ENCODE measurements at regions not wholly inside any gene's neighbourhood (a gene's known extent, or its start where the extent isn't known, plus 50 kb on each side); places are given as distances from the start of the nearest gene placed in this dataset.

DNA sequence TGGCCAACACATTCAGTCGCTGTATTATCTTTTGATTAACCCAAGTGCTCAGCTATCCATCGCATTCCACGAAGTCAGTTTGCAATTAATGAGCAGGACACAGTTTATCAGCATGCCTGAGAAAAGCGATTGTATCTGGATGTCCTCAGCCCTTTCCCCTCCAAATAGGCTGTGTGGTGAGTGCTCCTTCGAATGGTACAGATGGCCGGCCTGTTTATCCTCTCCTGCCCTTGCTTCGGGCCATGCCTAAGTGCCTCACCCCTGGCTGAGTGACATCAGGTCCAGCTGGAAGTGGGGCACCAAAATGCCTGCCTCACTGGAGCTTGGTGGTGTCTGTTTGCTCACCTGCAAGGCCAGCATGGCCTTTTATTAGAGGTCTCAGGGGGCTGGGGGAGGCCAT is 317.3 kb downstream of the GADD45G start:
- Histone ChIP-seq H3K27ac (ENCODE audit: low read depth in 1 of 2, low read length in 2 of 2) (no peak overlapping the region), H3K4me1 (ENCODE audit: insufficient read depth, low read length) (peaks cover 8% of the 10 kb centered on the region), H3K9me3 (ENCODE audit: control insufficient read depth in 1 of 2, insufficient read depth in 1 of 2, low read length in 2 of 2) (no peaks in the 10 kb centered on the region), H3K27me3 (ENCODE audit: control insufficient read depth in 1 of 2, insufficient read depth in 2 of 2, low read length in 2 of 2) (peaks cover 0 to 3% of the 10 kb centered on the region in 2 experiments), H3K4me3 (ENCODE audit: low read length) (no peak overlapping the region), H3K36me3 (ENCODE audit: insufficient read depth, low read length) (no peaks in the 10 kb centered on the region)
- no peaks in the 10 kb centered on the region for H3K36me3 Mint-ChIP-seq (ENCODE audit: low read depth)
- H3K4me3 Mint-ChIP-seq, result no peak overlapping the region
- TF ChIP-seq, protein P1, sequence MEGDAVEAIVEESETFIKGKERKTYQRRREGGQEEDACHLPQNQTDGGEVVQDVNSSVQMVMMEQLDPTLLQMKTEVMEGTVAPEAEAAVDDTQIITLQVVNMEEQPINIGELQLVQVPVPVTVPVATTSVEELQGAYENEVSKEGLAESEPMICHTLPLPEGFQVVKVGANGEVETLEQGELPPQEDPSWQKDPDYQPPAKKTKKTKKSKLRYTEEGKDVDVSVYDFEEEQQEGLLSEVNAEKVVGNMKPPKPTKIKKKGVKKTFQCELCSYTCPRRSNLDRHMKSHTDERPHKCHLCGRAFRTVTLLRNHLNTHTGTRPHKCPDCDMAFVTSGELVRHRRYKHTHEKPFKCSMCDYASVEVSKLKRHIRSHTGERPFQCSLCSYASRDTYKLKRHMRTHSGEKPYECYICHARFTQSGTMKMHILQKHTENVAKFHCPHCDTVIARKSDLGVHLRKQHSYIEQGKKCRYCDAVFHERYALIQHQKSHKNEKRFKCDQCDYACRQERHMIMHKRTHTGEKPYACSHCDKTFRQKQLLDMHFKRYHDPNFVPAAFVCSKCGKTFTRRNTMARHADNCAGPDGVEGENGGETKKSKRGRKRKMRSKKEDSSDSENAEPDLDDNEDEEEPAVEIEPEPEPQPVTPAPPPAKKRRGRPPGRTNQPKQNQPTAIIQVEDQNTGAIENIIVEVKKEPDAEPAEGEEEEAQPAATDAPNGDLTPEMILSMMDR (IDR thresholded peaks at IDR 0.05), result no peak
- CTCF ChIA-PET, result interaction anchor here (0.6 kb wide), 1 partner anchor 716 kb away, joined by 3 read pairs; no protein-coding TSS in a partner anchor
- POLR2A ChIA-PET, result no interaction called here
- peaks cover 10% of the 10 kb centered on the region for H3K4me1 Mint-ChIP-seq (ENCODE audit: low read depth)
- no peak for ATAC-seq (ENCODE audit: poor library complexity)
- DNase-seq, result no peak
- H3K27me3 Mint-ChIP-seq, result peaks cover 27% of the 10 kb centered on the region
- no peaks in the 10 kb centered on the region for H3K9me3 Mint-ChIP-seq
- intact Hi-C loops (cut with DNase I, micrococcal nuclease), result loop anchor here in 1 of 2 experiments (2.0 to 5.0 kb wide), 2 partner anchors 180 to 319 kb away; no protein-coding TSS in a partner anchor
- H3K27ac Mint-ChIP-seq, result no peak overlapping the region

DNA sequence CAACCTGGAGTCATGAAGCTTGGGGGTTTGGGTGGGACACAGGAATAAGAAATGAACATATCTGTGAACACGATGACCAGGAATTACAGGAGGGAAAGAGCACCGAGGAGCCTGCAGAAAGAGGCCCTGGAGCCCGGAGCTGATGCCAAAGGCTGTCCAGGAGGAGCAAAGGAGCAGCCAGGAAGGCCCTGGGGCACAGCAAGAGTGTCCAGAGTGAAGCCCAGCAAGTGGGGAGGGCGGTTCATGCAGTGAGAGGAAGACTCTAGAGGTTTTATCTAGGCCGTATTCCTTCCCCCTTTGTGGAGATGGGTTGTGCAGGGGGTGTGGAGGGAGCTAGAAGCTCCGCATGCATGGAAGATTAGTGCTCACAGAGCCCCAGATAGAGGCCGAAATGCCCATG is 318.4 kb downstream of the GADD45G start:
- peaks cover 0 to 3% of the 10 kb centered on the region in 2 experiments for H3K27me3 ChIP-seq (ENCODE audit: control insufficient read depth in 1 of 2, insufficient read depth in 2 of 2, low read length in 2 of 2)
- no peaks in the 10 kb centered on the region for H3K9me3 Mint-ChIP-seq
- peaks cover 20% of the 10 kb centered on the region for H3K27me3 Mint-ChIP-seq
- H3K9me3 ChIP-seq (ENCODE audit: control insufficient read depth in 1 of 2, insufficient read depth in 1 of 2, low read length in 2 of 2), result no peaks in the 10 kb centered on the region
- H3K4me1 Mint-ChIP-seq (ENCODE audit: low read depth), result peaks cover 10% of the 10 kb centered on the region
- H3K4me3 ChIP-seq (ENCODE audit: low read length), result no peak overlapping the region
- ATAC-seq (ENCODE audit: poor library complexity) (no peak), DNase-seq (no peak)
- ChIA-PET POLR2A (interaction anchor here (1.7 kb wide), 1 partner anchor 320 kb away, joined by 5 read pairs; no protein-coding TSS in a partner anchor), CTCF (interaction anchor here (1.0 kb wide), 1 partner anchor 325 kb away, joined by 3 read pairs; no protein-coding TSS in a partner anchor)
- H3K27ac Mint-ChIP-seq, result no peak overlapping the region
- no peaks in the 10 kb centered on the region for H3K36me3 Mint-ChIP-seq (ENCODE audit: low read depth)
- peaks cover 8% of the 10 kb centered on the region for H3K4me1 ChIP-seq (ENCODE audit: insufficient read depth, low read length)
- H3K27ac ChIP-seq (ENCODE audit: low read depth in 1 of 2, low read length in 2 of 2), result no peak overlapping the region
- intact Hi-C loops (cut with DNase I, micrococcal nuclease), result loop anchor here in 1 of 2 experiments (2.0 to 5.0 kb wide), 2 partner anchors 179 to 320 kb away; no protein-coding TSS in a partner anchor
- H3K36me3 ChIP-seq (ENCODE audit: insufficient read depth, low read length), result no peaks in the 10 kb centered on the region
- no peak overlapping the region for H3K4me3 Mint-ChIP-seq
- TF ChIP-seq, protein P1 (IDR thresholded peaks at IDR 0.05), result no peak

DNA sequence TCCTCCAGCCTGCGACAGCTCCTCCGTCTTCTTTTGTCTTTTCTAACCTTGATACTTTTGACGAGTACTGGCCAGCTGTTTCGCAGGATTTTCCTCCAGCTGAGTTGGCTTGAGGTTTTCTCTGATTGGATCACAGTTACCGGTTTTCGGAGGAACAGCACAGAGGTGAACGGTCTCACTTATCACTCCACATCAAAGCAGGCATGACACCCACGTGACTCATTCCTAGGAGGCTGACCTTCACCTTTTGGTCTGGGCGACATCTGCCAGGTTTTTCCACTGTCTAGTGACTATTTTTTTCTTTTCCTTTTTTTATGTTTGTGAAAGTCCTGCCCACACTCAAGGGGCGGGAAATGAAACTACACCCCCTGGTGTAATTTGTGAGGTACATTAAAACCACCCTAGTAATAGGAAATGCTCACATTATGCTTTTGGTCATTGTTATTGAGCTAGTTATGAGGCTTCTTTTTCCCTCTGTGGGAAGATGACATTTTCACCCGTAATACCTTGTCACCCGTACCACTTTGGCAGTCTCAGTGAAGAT is 319.2 kb downstream of the GADD45G start:
- Mint-ChIP-seq H3K36me3 (ENCODE audit: low read depth) (no peaks in the 10 kb centered on the region), H3K4me1 (ENCODE audit: low read depth) (peaks cover 10% of the 10 kb centered on the region), H3K27me3 (peaks cover 20% of the 10 kb centered on the region), H3K9me3 (no peaks in the 10 kb centered on the region), H3K27ac (no peak overlapping the region), H3K4me3 (no peak overlapping the region)
- Histone ChIP-seq H3K27me3 (ENCODE audit: control insufficient read depth in 1 of 2, insufficient read depth in 2 of 2, low read length in 2 of 2) (peaks cover 0 to 3% of the 10 kb centered on the region in 2 experiments), H3K9me3 (ENCODE audit: control insufficient read depth in 1 of 2, insufficient read depth in 1 of 2, low read length in 2 of 2) (no peaks in the 10 kb centered on the region), H3K36me3 (ENCODE audit: insufficient read depth, low read length) (no peaks in the 10 kb centered on the region), H3K4me3 (ENCODE audit: low read length) (no peak overlapping the region), H3K4me1 (ENCODE audit: insufficient read depth, low read length) (peaks cover 8% of the 10 kb centered on the region), H3K27ac (ENCODE audit: low read depth in 1 of 2, low read length in 2 of 2) (no peak overlapping the region)
- intact Hi-C loops (cut with DNase I, micrococcal nuclease), result loop anchor here (1.0 to 5.0 kb wide), 3 partner anchors 178 to 321 kb away; no protein-coding TSS in a partner anchor
- ChIA-PET CTCF (no interaction called here), POLR2A (interaction anchor here (1.7 kb wide), 1 partner anchor 321 kb away, joined by 5 read pairs; no protein-coding TSS in a partner anchor)
- DNase-seq (peak in 4 of 14 experiments; percentile 11 to 47 (median 42)), ATAC-seq (ENCODE audit: poor library complexity) (peak; percentile 24)
- TF ChIP-seq, protein P1 (IDR thresholded peaks at IDR 0.05), result peak; percentile 20

Data from CD4-positive, alpha-beta T cell (primary cell).